HG03159 (cell line): ENCODE measurements at regions not wholly inside any gene's neighbourhood (a gene's known extent, or its start where the extent isn't known, plus 50 kb on each side); places are given as distances from the start of the nearest gene placed in this dataset.

Experiments used
- ATAC-seq: cut with Tn5 transposase; IDR thresholded peaks from one replicate; pipeline ENCODE4 v1.9.1; 2021; ENCODE audit warnings: mild to moderate bottlenecking, moderate library complexity; ENCODE audit not compliant: unreplicated experiment

GRCh38 chr3:102078401-102078800 lies 229.1 kb downstream of the NFKBIZ start:
- ATAC-seq: no peak

DNA sequence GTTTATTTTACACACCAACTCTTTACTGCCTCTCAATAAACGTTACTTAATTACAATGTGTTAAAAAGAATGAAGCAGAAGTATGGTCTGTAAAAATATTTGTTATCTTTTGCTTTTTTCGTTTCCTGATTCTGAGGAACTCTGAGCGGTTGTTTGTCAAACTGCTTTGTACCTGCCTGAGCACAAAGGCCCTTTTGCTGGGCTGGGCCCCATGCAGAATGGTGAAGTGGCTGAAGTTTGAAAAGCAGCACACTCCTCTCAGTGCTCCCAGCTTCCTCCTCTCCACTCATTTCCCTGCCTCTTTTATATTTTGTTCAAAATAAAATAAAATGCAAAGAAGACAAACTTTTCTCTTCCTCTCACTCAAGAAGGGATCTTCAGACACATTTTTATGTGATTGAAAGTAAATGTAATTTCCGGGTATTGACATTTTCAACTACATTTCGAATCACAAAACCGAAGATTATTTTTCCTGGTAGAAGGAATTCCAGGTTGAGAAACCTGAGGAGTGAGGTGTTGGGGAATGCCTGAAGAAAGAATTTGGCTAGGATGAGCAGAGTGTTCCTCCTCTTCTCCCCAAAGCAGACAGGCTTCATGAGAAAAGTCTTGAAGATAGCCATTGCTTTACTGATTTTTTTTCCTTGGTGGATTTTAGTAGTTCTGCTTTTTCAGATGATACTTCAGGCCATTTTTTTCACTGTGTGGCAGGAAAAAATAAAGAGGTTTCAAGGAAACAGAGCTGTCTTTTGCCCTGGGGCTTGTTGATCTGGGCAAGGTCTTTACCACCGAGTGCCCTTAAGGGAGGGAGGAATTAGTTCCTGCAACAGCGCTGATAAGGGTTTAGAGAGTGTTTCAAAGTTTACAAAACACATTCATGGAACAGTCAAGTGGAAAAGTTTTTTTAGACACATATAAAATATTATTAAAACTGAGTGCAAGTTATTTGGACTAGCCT lies 229.8 kb downstream of the NFKBIZ start:
- no peak for ATAC-seq

DNA sequence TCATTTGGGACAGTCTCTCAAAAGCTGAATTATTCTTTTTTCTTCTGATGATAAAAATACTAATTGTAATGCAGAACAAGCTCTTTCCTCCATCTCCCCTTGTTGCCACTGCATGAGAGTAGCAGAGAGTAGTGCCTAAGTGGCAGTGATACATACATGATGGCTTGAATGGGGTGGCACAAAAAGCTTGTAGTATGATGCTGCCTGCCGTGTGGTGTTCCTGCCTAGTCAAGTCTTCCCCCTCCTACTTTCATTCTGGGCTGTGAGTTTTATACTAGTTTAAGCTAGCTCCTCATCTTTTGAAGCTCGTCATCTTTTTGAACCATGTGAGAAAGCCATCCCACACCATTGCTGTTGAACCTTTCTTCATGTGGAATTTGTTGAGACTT lies 230.5 kb downstream of the NFKBIZ start:
- no peak for ATAC-seq

- ATAC-seq: no peak
Measured at GRCh38 chr3:102081572-102082289, 232.4 kb downstream of the NFKBIZ start.

- ATAC-seq: no peak
Measured at GRCh38 chr3:102083473-102083872, 234.2 kb downstream of the NFKBIZ start.

GRCh38 chr3:102084006-102084405 lies 234.7 kb downstream of the NFKBIZ start:
- no peak for ATAC-seq

DNA sequence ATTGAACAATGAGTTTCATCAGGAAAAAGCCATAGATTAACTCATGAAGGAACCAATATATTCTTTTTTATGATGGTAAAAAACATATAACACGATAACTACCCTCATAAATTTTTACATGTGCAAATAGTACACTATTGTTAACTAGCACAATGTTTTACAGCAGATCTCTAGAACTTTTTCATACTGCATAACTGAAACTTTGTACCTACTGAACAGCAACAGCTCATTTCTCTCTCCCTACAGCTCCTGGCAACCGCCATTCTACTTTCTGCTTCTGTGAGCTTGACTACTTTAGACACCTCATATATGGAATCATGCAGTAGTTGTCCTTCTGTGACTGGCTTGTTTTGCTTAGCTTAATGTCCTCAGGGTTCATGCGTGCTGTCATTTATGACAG lies 235.4 kb downstream of the NFKBIZ start:
- no peak for ATAC-seq

GRCh38 chr3:102085431-102086176 lies 236.3 kb downstream of the NFKBIZ start:
- ATAC-seq: no peak

GRCh38 chr3:102087236-102087635 lies 237.9 kb downstream of the NFKBIZ start:
- no peak for ATAC-seq

DNA sequence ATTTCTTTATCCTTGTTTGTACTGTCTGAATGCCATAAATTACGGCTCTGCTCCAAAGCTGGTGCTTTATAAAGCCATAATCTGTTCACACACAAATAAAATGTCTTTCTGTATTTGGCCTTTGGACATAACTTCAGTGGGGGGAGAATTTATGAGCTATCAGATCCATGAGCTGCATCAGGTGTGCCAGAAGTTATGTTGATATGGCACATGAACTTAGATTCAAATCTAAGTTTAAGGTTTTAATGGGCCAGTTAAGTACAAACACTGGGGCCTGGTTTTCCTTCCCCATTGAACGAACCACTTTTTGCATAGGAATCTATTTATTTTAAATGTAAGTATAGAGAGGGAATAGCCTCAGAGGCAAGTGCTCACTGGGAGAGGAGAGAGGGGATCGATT lies 239.9 kb downstream of the NFKBIZ start:
- no peak for ATAC-seq

DNA sequence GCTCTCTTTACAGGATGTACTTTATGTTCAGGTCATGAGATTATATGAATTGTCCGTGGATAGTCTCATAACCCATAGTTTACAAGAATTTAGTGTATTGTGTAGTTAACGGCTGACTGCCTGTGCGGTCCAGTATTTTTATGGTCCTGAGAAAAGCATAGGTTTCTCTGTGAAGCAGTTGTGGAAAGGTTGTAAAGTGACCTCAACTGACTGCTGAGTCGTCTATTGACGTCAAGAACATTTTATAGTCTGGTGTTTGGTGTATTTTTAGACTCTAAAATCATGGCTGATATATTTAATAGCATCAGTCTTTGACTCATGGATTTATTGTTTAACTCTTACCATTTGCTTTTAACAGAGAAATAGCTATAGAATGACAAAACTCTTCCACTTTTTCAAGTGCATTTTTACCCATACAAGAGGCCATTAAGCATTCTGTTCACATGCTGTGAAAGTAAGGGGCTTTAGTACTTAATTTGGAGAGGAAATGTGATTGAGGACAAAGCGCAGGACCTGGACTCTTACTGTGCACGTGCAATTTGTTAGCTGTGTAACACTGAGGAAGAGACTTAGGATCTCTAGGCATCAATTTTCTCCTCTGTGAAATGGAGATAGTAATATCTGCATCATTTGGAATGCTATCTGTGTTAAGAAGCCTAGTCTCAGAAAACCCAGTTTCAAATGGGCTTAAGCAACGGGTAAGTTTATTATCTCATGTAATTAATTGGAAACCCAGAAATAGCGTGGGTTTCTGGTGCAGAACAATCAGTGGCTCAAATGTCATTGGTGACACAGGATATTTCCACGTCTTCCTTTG lies 240.8 kb downstream of the NFKBIZ start:
- no peak for ATAC-seq

DNA sequence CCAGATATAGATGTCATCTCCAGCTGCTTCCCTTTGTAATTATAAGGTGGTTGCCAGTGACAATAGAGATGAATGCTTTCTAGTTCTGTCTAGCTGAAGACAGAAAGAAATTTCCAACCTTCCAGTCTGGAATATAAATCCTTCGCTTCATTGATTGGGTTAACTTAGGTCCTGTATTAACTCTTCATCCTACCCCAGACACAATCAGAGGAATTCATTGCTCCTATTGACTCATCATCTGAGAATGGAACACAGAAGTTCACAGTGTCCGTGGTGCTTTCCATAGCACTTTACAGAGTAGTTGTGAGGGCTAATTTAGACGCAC lies 241.4 kb downstream of the NFKBIZ start:
- ATAC-seq: no peak

- ATAC-seq: no peak
Measured at GRCh38 chr3:102091358-102091757, 242.0 kb downstream of the NFKBIZ start.

- ATAC-seq: no peak
Measured at GRCh38 chr3:102092617-102093466, 243.5 kb downstream of the NFKBIZ start.

GRCh38 chr3:102094506-102094905 lies 245.2 kb downstream of the NFKBIZ start:
- ATAC-seq: no peak

DNA sequence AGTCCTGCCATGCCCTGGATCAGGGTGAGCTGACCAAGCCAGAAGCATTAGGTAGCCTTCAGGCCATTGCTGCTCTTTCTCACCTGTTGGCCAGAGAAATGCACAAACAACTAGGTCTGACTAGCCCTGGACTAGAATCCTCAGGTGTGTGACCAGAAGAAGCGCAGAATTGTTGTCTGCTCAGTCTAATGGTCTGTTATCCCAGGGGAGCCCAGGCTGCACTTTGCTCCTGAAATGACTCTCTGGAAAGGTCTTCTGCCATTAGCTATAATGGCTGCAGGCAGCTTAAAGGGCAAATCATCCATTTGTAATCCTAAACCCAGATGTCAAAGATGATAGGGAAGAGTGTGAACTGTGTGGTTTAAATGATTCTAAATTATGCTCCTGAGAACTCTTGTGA lies 246.1 kb downstream of the NFKBIZ start:
- no peak for ATAC-seq

DNA sequence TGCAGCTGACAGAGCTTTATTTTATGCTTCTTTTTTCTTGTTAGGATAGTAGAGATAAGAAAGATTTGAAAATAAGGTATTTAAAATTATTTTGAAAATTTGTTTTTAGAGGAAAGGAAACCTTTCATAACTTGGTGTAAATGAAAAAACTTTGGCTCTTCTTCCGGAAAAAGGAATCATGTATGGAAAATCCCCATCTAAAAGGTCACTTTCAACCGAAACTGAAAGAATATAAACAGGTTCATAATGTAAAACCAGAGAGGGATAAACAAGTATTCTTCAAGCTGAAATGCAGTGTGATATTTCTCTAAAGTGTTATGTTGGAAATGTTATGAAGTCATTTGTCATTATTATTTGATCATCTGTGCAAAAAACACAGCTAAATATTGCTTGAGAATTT lies 246.8 kb downstream of the NFKBIZ start:
- no peak for ATAC-seq

DNA sequence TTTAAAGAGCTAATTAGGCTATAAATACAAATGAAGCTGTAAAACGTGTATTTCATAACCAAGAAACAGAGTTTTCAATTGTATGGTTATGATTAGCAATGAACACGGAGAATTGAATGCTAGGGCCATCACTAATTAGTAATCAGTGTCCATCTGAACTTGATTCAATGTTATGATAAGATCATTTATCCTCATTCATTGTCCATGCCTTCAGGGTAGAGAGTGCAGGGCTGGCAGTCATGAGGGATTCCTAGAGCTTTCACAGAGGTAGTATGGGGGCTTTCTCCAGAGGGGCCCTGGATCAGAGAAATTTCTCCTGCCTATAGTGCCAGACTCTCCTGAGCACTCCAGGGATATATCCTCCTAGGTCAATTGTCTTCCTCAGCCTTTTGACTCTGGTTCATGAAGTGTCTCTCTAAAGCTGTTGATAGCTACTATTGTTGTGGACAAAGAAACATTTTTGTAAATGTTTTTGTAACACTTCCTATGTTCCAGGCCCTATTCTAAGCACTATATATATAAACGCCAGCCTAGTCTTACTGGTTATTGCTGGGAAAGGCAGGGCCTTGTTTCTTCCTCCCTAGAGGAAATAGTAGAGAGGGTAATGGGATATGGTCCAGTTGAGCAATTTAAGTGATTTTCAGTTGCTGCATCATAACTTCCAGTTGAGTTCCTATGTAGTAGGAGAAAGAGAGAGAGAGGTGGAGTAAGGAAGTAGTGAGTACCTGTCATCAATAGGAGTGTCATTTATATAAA lies 249.0 kb downstream of the NFKBIZ start:
- ATAC-seq: no peak

- no peak for ATAC-seq
Measured at GRCh38 chr3:102099913-102100312, 250.6 kb downstream of the NFKBIZ start.
